ENCODE measurements at regions not wholly inside any gene's neighbourhood (a gene's known extent, or its start where the extent isn't known, plus 50 kb on each side); places are given as distances from the start of the nearest gene placed in this dataset.
"Not testable (repeated sequence)": the region's sequence is repeated elsewhere in the genome, so short reads cannot be mapped to it uniquely, and the experiment has no call there.

- no peak for DNase-seq (ENCODE audit: low read depth in 2 of 2)
Measured at GRCh38 chr12:65728848-65729793, 95.2 kb upstream of the HMGA2 start.

- DNase-seq (ENCODE audit: low read depth in 2 of 2) = no peak
Measured at GRCh38 chr12:65731771-65732170, 92.5 kb upstream of the HMGA2 start.

- DNase-seq (ENCODE audit: low read depth in 2 of 2) = not testable (repeated sequence)
Measured at GRCh38 chr12:65733643-65734042, 90.6 kb upstream of the HMGA2 start.

GRCh38 chr12:65734226-65734625 is 90.1 kb upstream of the HMGA2 start:
- no peak for DNase-seq (ENCODE audit: low read depth in 2 of 2)

GRCh38 chr12:65739606-65740005 is 84.7 kb upstream of the HMGA2 start:
- no peak for DNase-seq (ENCODE audit: low read depth in 2 of 2)

- DNase-seq (ENCODE audit: low read depth in 2 of 2) = no peak
Measured at GRCh38 chr12:65740506-65740872, 83.8 kb upstream of the HMGA2 start.

GRCh38 chr12:65740873-65741600 is 83.2 kb upstream of the HMGA2 start:
- DNase-seq (ENCODE audit: low read depth in 2 of 2) = peak; percentile 58 to 65

GRCh38 chr12:65741656-65742017 is 82.6 kb upstream of the HMGA2 start:
- DNase-seq (ENCODE audit: low read depth in 2 of 2) = no peak

GRCh38 chr12:65742018-65743010 is 82.0 kb upstream of the HMGA2 start:
- DNase-seq (ENCODE audit: low read depth in 2 of 2) = no peak

GRCh38 chr12:65744236-65744840 is 79.9 kb upstream of the HMGA2 start:
- DNase-seq (ENCODE audit: low read depth in 2 of 2) = not testable (repeated sequence)

- no peak for DNase-seq (ENCODE audit: low read depth in 2 of 2)
Measured at GRCh38 chr12:65747338-65747737, 76.9 kb upstream of the HMGA2 start.

GRCh38 chr12:65748332-65748731 is 76.0 kb upstream of the HMGA2 start:
- no peak for DNase-seq (ENCODE audit: low read depth in 2 of 2)

GRCh38 chr12:65754290-65754689 is 70.0 kb upstream of the HMGA2 start:
- no peak for DNase-seq (ENCODE audit: low read depth in 2 of 2)

GRCh38 chr12:65754744-65755595 is 69.3 kb upstream of the HMGA2 start:
- DNase-seq (ENCODE audit: low read depth in 2 of 2) = no peak

GRCh38 chr12:65755596-65755978 is 68.7 kb upstream of the HMGA2 start:
- DNase-seq (ENCODE audit: low read depth in 2 of 2) = no peak

- no peak for DNase-seq (ENCODE audit: low read depth in 2 of 2)
Measured at GRCh38 chr12:65756267-65756666, 68.0 kb upstream of the HMGA2 start.

GRCh38 chr12:65756956-65757511 is 67.2 kb upstream of the HMGA2 start:
- no peak for DNase-seq (ENCODE audit: low read depth in 2 of 2)

- DNase-seq (ENCODE audit: low read depth in 2 of 2) = no peak
Measured at GRCh38 chr12:65758401-65758800, 65.9 kb upstream of the HMGA2 start.

- no peak for DNase-seq (ENCODE audit: low read depth in 2 of 2)
Measured at GRCh38 chr12:65759735-65760134, 64.5 kb upstream of the HMGA2 start.

GRCh38 chr12:65761301-65761700 is 63.0 kb upstream of the HMGA2 start:
- no peak for DNase-seq (ENCODE audit: low read depth in 2 of 2)
